T-cell (primary cell): ENCODE measurements at regions not wholly inside any gene's neighbourhood (a gene's known extent, or its start where the extent isn't known, plus 50 kb on each side); places are given as distances from the start of the nearest gene placed in this dataset.

ENCODE experiments used
- ATAC-seq, 4 experiments: fragments of 200-7000 bp in 3 of 4; fragments of 150-1000 bp in 1 of 4; cut with Tn5 transposase; replicated peaks in 1 of 4; 1 replicate in 3 of 4; 2 replicates in 1 of 4; pipeline ENCODE4 v1.10.0; 2021; ENCODE audit warnings: moderate library complexity in 3 of 4, mild to moderate bottlenecking in 2 of 4, moderate number of reproducible peaks in 1 of 4
- CTCF ChIA-PET, 2 donors: fragments of 300-600 bp; sonication (Branson Sonifier 250); formaldehyde crosslinking; loops; one replicate each; lab custom pipeline; 2022; ENCODE audit warnings: antibody characterized with exemption in 2 of 2; lab: Charles Lee
- POLR2A ChIA-PET, 2 donors: fragments of 300-600 bp; sonication (Branson Sonifier 250); formaldehyde crosslinking; loops; one replicate each; lab custom pipeline; 2022; ENCODE audit warnings: antibody characterized with exemption in 2 of 2; lab: Charles Lee
- DNase-seq, 35 experiments: peaks; one replicate each; pipeline versions ENCODE4 v3.0.0 to v3.0.0-alpha.2; 2013 to 2023
- H3K27ac ChIP-seq: one replicate; pipeline ENCODE4 v1.5.1; 2013; ENCODE audit warnings: low read length
- H3K27me3 ChIP-seq, 2 experiments: replicated peaks in 1 of 2; 1 replicate in 1 of 2; 2 replicates in 1 of 2; pipeline versions ENCODE4 v1.6.1 to v1.7.0; 2013; ENCODE audit warnings: low read length in 1 of 2, mixed read lengths in 1 of 2; ENCODE audit not compliant: control insufficient read depth in 2 of 2, insufficient read depth in 2 of 2; ENCODE audit errors: extremely low read depth in 1 of 2
- H3K36me3 ChIP-seq, 2 donors: 1 replicate in 1 of 2; 2 replicates in 1 of 2; pipeline versions ENCODE4 v1.6.1 to v1.7.0; 2013; ENCODE audit warnings: low read length in 1 of 2; ENCODE audit not compliant: control insufficient read depth in 2 of 2, insufficient read depth in 1 of 2; ENCODE audit errors: extremely low read depth in 1 of 2
- H3K4me1 ChIP-seq, 2 experiments: 1 replicate in 1 of 2; 2 replicates in 1 of 2; pipeline versions ENCODE4 v1.6.1 to v1.7.0; 2013; ENCODE audit warnings: low read length in 2 of 2, mixed read lengths in 1 of 2; ENCODE audit not compliant: insufficient read depth in 2 of 2, control insufficient read depth in 1 of 2; ENCODE audit errors: extremely low read depth in 1 of 2
- H3K4me3 ChIP-seq, 2 donors: 1 replicate in 1 of 2; 2 replicates in 1 of 2; pipeline versions ENCODE4 v1.5.1 to v1.7.0; 2013; ENCODE audit warnings: mild to moderate bottlenecking in 2 of 2, low read length in 1 of 2, moderate library complexity in 1 of 2; ENCODE audit not compliant: control insufficient read depth in 1 of 2; ENCODE audit errors: extremely low read depth in 1 of 2
- H3K9me3 ChIP-seq: 2 replicates; pipeline ENCODE4 v1.7.0; 2013
- H3K27ac Mint-ChIP-seq, 2 donors: one replicate each; pipeline ENCODE4 v1.8.0; 2020 to 2021; ENCODE audit warnings: mild to moderate bottlenecking in 2 of 2, mixed read lengths in 2 of 2
- H3K27me3 Mint-ChIP-seq, 2 donors: one replicate each; pipeline ENCODE4 v1.8.0; 2021 to 2022; ENCODE audit warnings: mixed read lengths in 2 of 2
- H3K36me3 Mint-ChIP-seq: one replicate; pipeline ENCODE4 v1.8.0; 2021; ENCODE audit warnings: mixed read lengths
- H3K4me1 Mint-ChIP-seq, 3 donors: one replicate each; pipeline ENCODE4 v1.8.0; 2020 to 2022; ENCODE audit warnings: mixed read lengths in 3 of 3, mild to moderate bottlenecking in 1 of 3
- H3K4me3 Mint-ChIP-seq, 3 donors: one replicate each; pipeline ENCODE4 v1.8.0; 2020 to 2022; ENCODE audit warnings: mild to moderate bottlenecking in 3 of 3, mixed read lengths in 3 of 3, moderate library complexity in 3 of 3
- H3K9me3 Mint-ChIP-seq, 3 donors: one replicate each; pipeline ENCODE4 v1.8.0; 2020 to 2022; ENCODE audit warnings: mixed read lengths in 3 of 3
- WGBS: methylation state at CpG from one replicate; pipeline ENCODE4 v1.1.5; 2013; ENCODE audit warnings: missing lambda C conversion rate; ENCODE audit not compliant: insufficient coverage; 5-methylcytosine and 5-hydroxymethylcytosine counted together

- ChIA-PET CTCF (no interaction called here), POLR2A (no interaction called here)
- no CpG with 5 or more reads among the region's 2 CpGs for WGBS
- no peak for ATAC-seq
- Mint-ChIP-seq H3K27ac (no peak overlapping the region), H3K4me1 (peaks cover 6 to 19% (median 13%) of the 10 kb centered on the region in 3 donors), H3K36me3 (no peaks in the 10 kb centered on the region), H3K9me3 (no peaks in the 10 kb centered on the region), H3K27me3 (no peaks in the 10 kb centered on the region), H3K4me3 (no peak overlapping the region)
- Histone ChIP-seq H3K4me3 (no peak overlapping the region), H3K27me3 (no peaks in the 10 kb centered on the region), H3K9me3 (no peaks in the 10 kb centered on the region), H3K27ac (no peak overlapping the region), H3K36me3 (no peaks in the 10 kb centered on the region), H3K4me1 (no peaks in the 10 kb centered on the region)
- DNase-seq: no peak
Observed at GRCh38 chr3:31367518-31367917, 165.2 kb upstream of the STT3B start.

GRCh38 chr3:31369637-31370379, 162.9 kb upstream of the STT3B start:
- ATAC-seq (no peak), DNase-seq (no peak)
- Histone ChIP-seq H3K27ac (no peak overlapping the region), H3K27me3 (no peaks in the 10 kb centered on the region), H3K36me3 (no peaks in the 10 kb centered on the region), H3K9me3 (no peaks in the 10 kb centered on the region), H3K4me1 (no peaks in the 10 kb centered on the region), H3K4me3 (no peak overlapping the region)
- no peaks in the 10 kb centered on the region for H3K27me3 Mint-ChIP-seq
- H3K36me3 Mint-ChIP-seq: no peaks in the 10 kb centered on the region
- H3K27ac Mint-ChIP-seq: no peak overlapping the region
- H3K4me1 Mint-ChIP-seq: peaks cover 3 to 14% (median 8%) of the 10 kb centered on the region in 3 donors
- POLR2A ChIA-PET: interaction anchor here in 1 of 2 donors (0.6 kb wide), 1 partner anchor 120 kb away, joined by 3 read pairs; no protein-coding TSS in a partner anchor
- CTCF ChIA-PET: interaction anchor here in 1 of 2 donors (0.9 kb wide), 1 partner anchor 98 kb away, joined by 4 read pairs; no protein-coding TSS in a partner anchor
- 71% methylated on average over 1 of the region's 2 CpGs for WGBS
- no peak overlapping the region for H3K4me3 Mint-ChIP-seq
- H3K9me3 Mint-ChIP-seq: no peaks in the 10 kb centered on the region

- Mint-ChIP-seq H3K4me3 (no peak overlapping the region), H3K36me3 (no peaks in the 10 kb centered on the region), H3K4me1 (peaks cover 0 to 11% (median 3%) of the 10 kb centered on the region in 3 donors), H3K27me3 (no peaks in the 10 kb centered on the region), H3K27ac (no peak overlapping the region), H3K9me3 (no peaks in the 10 kb centered on the region)
- H3K27me3 ChIP-seq: no peaks in the 10 kb centered on the region
- ChIA-PET POLR2A (no interaction called here), CTCF (interaction anchor here in 1 of 2 donors (0.9 kb wide), 1 partner anchor 97 kb away, joined by 4 read pairs; no protein-coding TSS in a partner anchor)
- H3K4me3 ChIP-seq: no peak overlapping the region
- no peaks in the 10 kb centered on the region for H3K9me3 ChIP-seq
- no peaks in the 10 kb centered on the region for H3K36me3 ChIP-seq
- H3K27ac ChIP-seq: no peak overlapping the region
- H3K4me1 ChIP-seq: no peaks in the 10 kb centered on the region
- DNase-seq (no peak), ATAC-seq (no peak)
Observed at GRCh38 chr3:31370380-31370666, 162.4 kb upstream of the STT3B start.

GRCh38 chr3:31370681-31371080, 162.0 kb upstream of the STT3B start:
- no peaks in the 10 kb centered on the region for H3K36me3 ChIP-seq
- ATAC-seq (no peak), DNase-seq (no peak)
- 80% methylated on average over 1 of the region's 2 CpGs for WGBS
- no peaks in the 10 kb centered on the region for H3K27me3 Mint-ChIP-seq
- POLR2A ChIA-PET: no interaction called here
- no peak overlapping the region for H3K4me3 ChIP-seq
- H3K27me3 ChIP-seq: no peaks in the 10 kb centered on the region
- CTCF ChIA-PET: interaction anchor here in 1 of 2 donors (0.9 kb wide), 1 partner anchor 97 kb away, joined by 4 read pairs; no protein-coding TSS in a partner anchor
- no peaks in the 10 kb centered on the region for H3K9me3 Mint-ChIP-seq
- H3K27ac ChIP-seq: no peak overlapping the region
- no peaks in the 10 kb centered on the region for H3K4me1 ChIP-seq
- H3K4me1 Mint-ChIP-seq: peaks cover 0 to 9% (median 0%) of the 10 kb centered on the region in 3 donors
- H3K4me3 Mint-ChIP-seq: no peak overlapping the region
- no peak overlapping the region for H3K27ac Mint-ChIP-seq
- H3K9me3 ChIP-seq: no peaks in the 10 kb centered on the region
- no peaks in the 10 kb centered on the region for H3K36me3 Mint-ChIP-seq

GRCh38 chr3:31371484-31372177, 161.1 kb upstream of the STT3B start:
- Histone ChIP-seq H3K9me3 (no peaks in the 10 kb centered on the region), H3K27me3 (no peaks in the 10 kb centered on the region), H3K36me3 (no peaks in the 10 kb centered on the region), H3K4me1 (no peaks in the 10 kb centered on the region), H3K4me3 (no peak overlapping the region), H3K27ac (no peak overlapping the region)
- Mint-ChIP-seq H3K4me3 (no peak overlapping the region), H3K27me3 (no peaks in the 10 kb centered on the region), H3K36me3 (no peaks in the 10 kb centered on the region), H3K9me3 (no peaks in the 10 kb centered on the region), H3K27ac (no peak overlapping the region), H3K4me1 (peaks cover 0 to 14% (median 2%) of the 10 kb centered on the region in 3 donors)
- ChIA-PET POLR2A (no interaction called here), CTCF (no interaction called here)
- DNase-seq (no peak), ATAC-seq (no peak)
- WGBS: 100% methylated on average over 1 of the region's 4 CpGs

GRCh38 chr3:31373681-31374080, 159.0 kb upstream of the STT3B start:
- Histone ChIP-seq H3K4me3 (no peak overlapping the region), H3K27me3 (no peaks in the 10 kb centered on the region), H3K4me1 (no peaks in the 10 kb centered on the region), H3K36me3 (no peaks in the 10 kb centered on the region), H3K27ac (no peak overlapping the region), H3K9me3 (no peaks in the 10 kb centered on the region)
- Mint-ChIP-seq H3K9me3 (no peaks in the 10 kb centered on the region), H3K36me3 (no peaks in the 10 kb centered on the region), H3K4me3 (no peak overlapping the region), H3K4me1 (peaks cover 11 to 28% (median 13%) of the 10 kb centered on the region in 3 donors), H3K27me3 (no peaks in the 10 kb centered on the region), H3K27ac (no peak overlapping the region)
- WGBS: 86% methylated on average over 1 of the region's 3 CpGs
- DNase-seq: no peak
- CTCF ChIA-PET: interaction anchor here in 1 of 2 donors (1.2 kb wide), 1 partner anchor 9 kb away, joined by 3 read pairs; no protein-coding TSS in a partner anchor
- POLR2A ChIA-PET: interaction anchor here (0.5 to 0.7 kb wide), 4 partner anchors 23 to 679 kb away, joined by 4 to 5 read pairs (median 4); no protein-coding TSS in a partner anchor
- ATAC-seq: no peak
